ENCODE measurements at regions not wholly inside any gene's neighbourhood (a gene's known extent, or its start where the extent isn't known, plus 50 kb on each side); places are given as distances from the start of the nearest gene placed in this dataset.

GRCh38 chr12:24661657-24662096 is 287.2 kb downstream of the BCAT1 start:
- TF ChIP-seq CTCF (IDR thresholded peaks at IDR 0.05; ENCODE audit: low read depth, low read length) (no peak), EZH2phosphoT487 (IDR thresholded peaks at IDR 0.05; ENCODE audit: low read depth) (no peak)

Data from OCI-LY3 (cell line).